Skeletal muscle tissue (tissue), 3 donors: ENCODE measurements at regions not wholly inside any gene's neighbourhood (a gene's known extent, or its start where the extent isn't known, plus 50 kb on each side); places are given as distances from the start of the nearest gene placed in this dataset.

Experiments
- H3K27ac ChIP-seq: one replicate; pipeline ENCODE4 v1.7.0; 2013; ENCODE audit warnings: mild to moderate bottlenecking, low read depth, low read length, inconsistent platforms
- H3K27me3 ChIP-seq, 3 donors: one replicate each; pipeline ENCODE4 v1.7.0; 2013; ENCODE audit warnings: low read length in 3 of 3; ENCODE audit not compliant: control insufficient read depth in 3 of 3, insufficient read depth in 3 of 3
- H3K36me3 ChIP-seq, 3 donors: one replicate each; pipeline ENCODE4 v1.7.0; 2013; ENCODE audit warnings: low read length in 3 of 3; ENCODE audit not compliant: control insufficient read depth in 3 of 3, insufficient read depth in 3 of 3
- H3K4me1 ChIP-seq, 3 donors: one replicate each; pipeline ENCODE4 v1.7.0; 2013; ENCODE audit warnings: low read length in 3 of 3, mild to moderate bottlenecking in 3 of 3; ENCODE audit not compliant: control insufficient read depth in 3 of 3, insufficient read depth in 3 of 3
- H3K4me3 ChIP-seq, 3 donors: one replicate each; pipeline ENCODE4 v1.7.0; 2013; ENCODE audit warnings: low read length in 3 of 3
- H3K9ac ChIP-seq, 3 donors: one replicate each; pipeline ENCODE4 v1.7.0; 2013; ENCODE audit warnings: low read length in 3 of 3, mild to moderate bottlenecking in 3 of 3, moderate library complexity in 2 of 3, low read depth in 1 of 3
- H3K9me3 ChIP-seq, 3 donors: one replicate each; pipeline ENCODE4 v1.7.0; 2013; ENCODE audit warnings: low read length in 3 of 3; ENCODE audit not compliant: control insufficient read depth in 3 of 3
- donor health status: Osteomylitis.

DNA sequence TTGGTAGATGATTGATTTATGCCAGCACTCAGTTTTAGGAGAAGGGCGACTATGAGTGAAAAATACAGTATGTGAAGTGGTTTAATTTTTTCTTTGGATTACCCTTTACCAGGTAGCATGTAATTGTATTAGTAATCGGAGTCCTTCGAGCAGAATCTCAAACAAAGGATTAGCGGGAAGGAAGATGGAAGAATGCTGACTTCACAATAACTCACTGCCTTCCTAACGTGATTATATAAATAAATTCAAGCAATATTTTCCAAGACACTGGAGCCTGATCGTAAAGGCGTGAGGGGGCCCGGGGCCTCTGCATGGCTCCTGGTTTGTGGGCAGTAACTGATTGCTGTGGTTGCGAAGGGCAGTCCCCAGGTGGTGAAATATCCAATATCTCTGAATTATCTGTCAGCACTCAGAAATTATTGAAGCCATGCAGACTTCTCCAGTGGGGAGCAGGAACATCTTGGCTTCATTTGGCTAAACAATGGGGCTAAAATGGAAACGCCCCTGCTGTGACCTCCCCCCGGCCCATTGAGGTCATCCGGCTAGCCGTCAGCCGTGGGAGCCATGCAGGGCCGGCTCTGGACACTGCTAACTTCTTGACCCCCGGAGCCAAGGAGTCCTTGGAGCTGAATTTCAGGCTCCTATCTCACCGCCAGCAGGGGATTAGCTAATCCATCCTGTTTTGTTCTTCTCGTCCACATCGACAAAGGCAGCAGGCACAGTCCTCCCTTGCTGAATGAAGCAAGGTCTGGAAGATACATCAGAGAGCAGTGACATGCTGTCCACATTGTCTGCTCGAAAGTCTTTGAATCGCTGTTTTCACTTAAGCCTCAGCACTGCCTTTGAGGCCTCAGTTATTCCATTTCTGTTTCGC lies 295.9 kb upstream of the N4BP1 start:
- no peak overlapping the region for H3K9ac ChIP-seq
- H3K27me3 ChIP-seq = peaks cover 3 to 18% (median 5%) of the 10 kb centered on the region in 3 donors
- H3K4me1 ChIP-seq = no peaks in the 10 kb centered on the region
- H3K27ac ChIP-seq = no peak overlapping the region
- H3K4me3 ChIP-seq = no peak overlapping the region
- no peaks in the 10 kb centered on the region for H3K9me3 ChIP-seq
- H3K36me3 ChIP-seq = no peaks in the 10 kb centered on the region

DNA sequence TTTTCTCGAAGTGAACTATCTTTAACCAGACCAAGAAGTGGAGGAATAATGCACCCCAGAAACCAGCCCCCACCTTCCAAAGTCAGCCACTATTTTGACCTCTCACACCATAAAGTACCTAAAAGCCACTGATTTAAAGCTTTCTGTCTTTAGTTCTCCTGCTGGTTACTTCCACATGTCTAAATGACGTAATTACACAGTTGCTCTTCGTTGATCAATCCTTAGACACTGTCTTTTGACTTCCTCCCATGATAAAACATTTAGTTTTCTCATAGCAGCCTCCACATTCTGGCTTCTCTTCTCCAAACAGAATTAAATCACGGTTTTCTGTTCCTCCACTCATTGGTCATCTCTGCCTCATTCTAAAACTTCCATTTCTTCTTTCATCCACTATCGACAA lies 294.4 kb upstream of the N4BP1 start:
- Histone ChIP-seq H3K36me3 (no peaks in the 10 kb centered on the region), H3K27me3 (peaks cover 3 to 18% (median 5%) of the 10 kb centered on the region in 3 donors), H3K9ac (no peak overlapping the region), H3K4me1 (no peaks in the 10 kb centered on the region), H3K9me3 (no peaks in the 10 kb centered on the region), H3K27ac (no peak overlapping the region), H3K4me3 (no peak overlapping the region)

DNA sequence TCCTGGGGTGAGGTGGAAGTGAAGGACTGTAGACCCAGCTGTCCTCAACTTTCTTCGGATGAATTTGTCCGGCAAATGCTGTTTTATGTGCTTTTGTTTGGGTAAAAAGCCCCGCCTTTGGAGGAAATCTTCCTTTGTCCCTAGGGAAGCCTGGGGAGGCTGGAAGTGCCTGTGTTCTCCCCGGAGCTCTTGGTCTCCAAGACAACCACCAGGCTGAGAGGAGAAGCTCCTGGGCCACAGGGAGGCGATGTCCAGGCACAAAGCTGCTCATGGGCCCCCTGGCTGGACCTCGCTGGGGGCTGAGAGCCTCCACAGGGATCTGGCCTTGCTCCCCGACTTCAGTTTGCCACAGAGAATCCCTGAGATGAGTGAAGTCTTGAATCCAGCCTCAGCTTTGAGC lies 293.1 kb upstream of the N4BP1 start:
- H3K4me3 ChIP-seq = no peak overlapping the region
- peaks cover 3 to 18% (median 5%) of the 10 kb centered on the region in 3 donors for H3K27me3 ChIP-seq
- no peaks in the 10 kb centered on the region for H3K4me1 ChIP-seq

DNA sequence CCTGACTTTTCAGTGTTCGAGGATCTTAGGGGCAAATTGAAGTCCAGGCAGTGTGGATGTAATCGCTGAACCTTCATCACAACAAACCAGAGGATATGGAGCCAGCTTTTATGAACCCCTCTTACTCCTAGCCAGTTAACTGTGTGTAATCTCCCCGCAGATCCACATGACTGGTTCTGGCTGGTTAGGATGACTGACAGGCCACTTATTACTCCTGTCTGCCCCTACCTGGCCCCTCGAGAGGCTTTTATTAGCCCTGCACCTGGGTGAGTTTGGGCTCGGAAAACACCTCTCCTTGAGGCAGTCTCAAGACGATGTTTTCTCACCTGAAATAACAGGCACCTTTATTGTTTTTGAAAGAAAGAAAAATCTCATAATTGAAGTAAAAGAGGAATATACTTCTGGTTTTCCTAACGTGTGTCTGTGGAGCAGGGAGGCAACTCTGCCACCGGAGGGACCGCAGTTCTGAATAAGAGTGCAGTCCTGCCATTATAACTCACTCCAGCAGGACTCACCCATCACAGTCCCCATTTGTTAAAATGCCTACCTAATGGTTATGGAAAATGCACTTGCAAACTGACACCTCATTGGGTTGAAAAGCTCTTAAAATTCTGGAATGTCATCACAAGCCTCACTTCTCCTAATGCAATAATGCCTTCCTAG lies 291.9 kb upstream of the N4BP1 start:
- Histone ChIP-seq H3K4me3 (no peak overlapping the region), H3K9ac (no peak overlapping the region), H3K27me3 (peaks cover 3 to 20% (median 5%) of the 10 kb centered on the region in 3 donors), H3K9me3 (no peaks in the 10 kb centered on the region), H3K36me3 (no peaks in the 10 kb centered on the region), H3K27ac (no peak overlapping the region), H3K4me1 (no peaks in the 10 kb centered on the region)

More for the DNA sequence above, 293.1 kb upstream of the N4BP1 start:
- Histone ChIP-seq H3K9me3 (no peaks in the 10 kb centered on the region), H3K9ac (no peak overlapping the region), H3K36me3 (no peaks in the 10 kb centered on the region), H3K27ac (no peak overlapping the region)

DNA sequence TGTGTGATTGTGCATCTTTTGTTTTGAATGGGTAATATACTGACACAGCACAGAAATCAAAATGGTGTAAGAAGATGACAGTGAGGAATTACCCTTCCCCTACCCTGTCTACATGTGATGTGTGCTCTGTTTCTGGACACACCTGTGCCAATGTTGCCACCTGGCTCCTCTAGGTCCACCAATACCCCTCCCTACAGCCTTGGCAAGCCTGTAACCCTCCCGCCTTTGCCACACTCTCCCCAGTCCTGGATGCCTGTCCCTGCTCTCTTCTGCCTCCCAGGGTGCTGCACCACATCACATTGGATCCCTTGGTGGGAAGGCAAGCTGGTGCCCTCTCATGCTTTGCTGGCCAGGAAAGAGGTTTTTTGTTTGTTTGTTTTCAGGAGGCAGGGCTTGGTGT lies 289.5 kb upstream of the N4BP1 start:
- no peaks in the 10 kb centered on the region for H3K4me1 ChIP-seq
- H3K9ac ChIP-seq = no peak overlapping the region
- no peak overlapping the region for H3K4me3 ChIP-seq
- H3K27ac ChIP-seq = no peak overlapping the region
- no peaks in the 10 kb centered on the region for H3K36me3 ChIP-seq
- H3K9me3 ChIP-seq = no peaks in the 10 kb centered on the region
- H3K27me3 ChIP-seq = peaks cover 3 to 22% (median 5%) of the 10 kb centered on the region in 3 donors

DNA sequence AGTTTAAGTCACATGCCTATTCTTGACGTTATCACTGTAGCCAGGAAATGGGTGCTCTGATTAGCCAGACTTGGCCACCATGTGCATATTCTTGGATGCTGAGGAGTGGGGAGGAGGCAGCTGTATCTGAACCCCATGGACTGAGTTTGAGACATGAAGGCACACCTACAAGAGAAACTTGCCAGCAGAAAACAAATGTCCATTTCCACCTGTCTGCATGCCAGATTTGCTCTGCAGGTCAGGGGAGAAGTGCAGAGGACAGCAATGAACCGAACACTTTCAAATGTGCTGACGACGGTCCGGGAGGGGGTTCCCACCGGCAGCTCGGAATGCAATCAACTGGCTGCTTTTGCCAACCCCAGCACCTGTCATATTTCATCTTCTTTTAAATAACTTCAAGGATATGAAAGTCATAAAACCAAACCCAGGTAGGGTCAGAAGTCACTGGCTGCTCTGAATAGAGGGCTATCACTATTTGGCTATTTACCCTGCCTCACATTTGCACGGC lies 287.8 kb upstream of the N4BP1 start:
- no peak overlapping the region for H3K27ac ChIP-seq
- no peaks in the 10 kb centered on the region for H3K9me3 ChIP-seq
- no peak overlapping the region for H3K4me3 ChIP-seq
- no peak overlapping the region for H3K9ac ChIP-seq
- no peaks in the 10 kb centered on the region for H3K4me1 ChIP-seq
- H3K27me3 ChIP-seq = peaks cover 3 to 15% (median 3%) of the 10 kb centered on the region in 3 donors
- no peaks in the 10 kb centered on the region for H3K36me3 ChIP-seq

DNA sequence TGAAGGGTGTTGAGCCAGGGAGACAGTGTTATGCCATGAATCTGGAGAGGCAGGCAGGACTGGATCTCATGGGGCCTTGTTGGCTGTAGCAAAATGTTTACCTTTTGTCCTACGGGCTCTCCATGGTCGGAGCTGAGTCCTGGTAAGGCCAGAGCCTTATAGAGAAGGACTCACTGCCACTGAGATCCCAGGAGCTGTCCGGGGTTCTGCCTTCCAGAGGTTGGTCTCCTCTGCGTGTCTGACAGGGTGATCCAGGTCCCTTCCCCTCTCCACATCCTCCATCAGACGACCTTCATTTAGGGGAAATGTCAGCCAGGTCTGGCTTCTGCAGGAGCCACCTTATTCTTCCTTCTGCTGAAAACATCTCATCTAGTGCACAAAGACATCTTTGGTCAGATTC lies 285.2 kb upstream of the N4BP1 start:
- Histone ChIP-seq H3K9ac (no peak overlapping the region), H3K27me3 (peaks cover 0 to 15% (median 4%) of the 10 kb centered on the region in 3 donors), H3K4me3 (no peak overlapping the region), H3K36me3 (no peaks in the 10 kb centered on the region), H3K4me1 (no peaks in the 10 kb centered on the region), H3K9me3 (no peaks in the 10 kb centered on the region), H3K27ac (no peak overlapping the region)

DNA sequence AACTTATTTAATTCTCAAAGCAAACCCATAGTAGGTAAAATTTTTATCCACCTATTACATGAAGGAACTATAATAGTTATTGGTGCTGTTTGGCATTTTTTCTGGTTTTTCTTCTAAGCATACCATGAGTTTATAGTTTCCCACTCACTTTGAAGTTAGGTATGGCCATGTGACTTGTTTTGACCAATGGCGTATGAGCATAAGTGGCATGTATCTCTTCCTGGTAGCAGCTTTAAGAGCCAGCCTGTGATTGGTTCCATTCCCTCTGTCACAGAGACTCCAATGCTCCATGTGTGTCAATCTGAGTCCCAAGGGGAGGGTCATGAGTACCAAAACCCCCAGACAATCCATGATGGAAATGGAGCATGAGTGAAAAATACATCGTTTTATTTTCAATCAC lies 282.9 kb upstream of the N4BP1 start:
- no peak overlapping the region for H3K4me3 ChIP-seq
- H3K27me3 ChIP-seq = peaks cover 0 to 15% (median 4%) of the 10 kb centered on the region in 3 donors
- H3K36me3 ChIP-seq = no peaks in the 10 kb centered on the region
- H3K27ac ChIP-seq = no peak overlapping the region
- H3K9me3 ChIP-seq = no peaks in the 10 kb centered on the region
- H3K9ac ChIP-seq = no peak overlapping the region
- H3K4me1 ChIP-seq = no peaks in the 10 kb centered on the region

DNA sequence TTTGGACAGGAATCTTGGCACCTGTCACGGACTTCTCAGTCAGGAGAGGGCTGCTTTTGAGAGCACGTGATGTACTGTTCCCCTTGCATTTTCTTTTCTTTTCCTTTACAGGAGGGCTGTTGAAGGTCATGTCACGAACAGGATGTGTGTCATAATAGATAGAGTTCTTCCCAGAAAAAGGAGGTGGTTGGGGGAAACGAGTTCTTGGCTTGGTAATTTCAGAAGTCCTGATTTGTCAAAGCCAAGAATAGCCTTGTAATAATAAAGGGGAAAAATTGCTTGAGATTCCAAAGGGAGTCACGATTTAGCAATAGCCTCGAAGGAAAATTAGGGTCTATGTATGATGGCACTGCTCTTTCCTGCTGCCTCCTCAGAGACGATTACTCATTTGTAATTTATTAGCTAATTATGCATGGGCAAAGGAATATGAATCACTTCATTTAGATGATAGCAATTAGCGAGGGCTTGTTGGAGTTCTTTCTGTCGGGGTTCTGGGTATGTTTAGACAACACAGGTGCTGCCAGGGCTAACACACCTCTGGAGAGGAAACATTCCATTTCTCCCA lies 277.7 kb upstream of the N4BP1 start:
- Histone ChIP-seq H3K9ac (no peak overlapping the region), H3K4me3 (no peak overlapping the region), H3K36me3 (no peaks in the 10 kb centered on the region), H3K27ac (no peak overlapping the region), H3K27me3 (peaks cover 0 to 4% (median 3%) of the 10 kb centered on the region in 3 donors), H3K4me1 (no peaks in the 10 kb centered on the region), H3K9me3 (no peaks in the 10 kb centered on the region)

DNA sequence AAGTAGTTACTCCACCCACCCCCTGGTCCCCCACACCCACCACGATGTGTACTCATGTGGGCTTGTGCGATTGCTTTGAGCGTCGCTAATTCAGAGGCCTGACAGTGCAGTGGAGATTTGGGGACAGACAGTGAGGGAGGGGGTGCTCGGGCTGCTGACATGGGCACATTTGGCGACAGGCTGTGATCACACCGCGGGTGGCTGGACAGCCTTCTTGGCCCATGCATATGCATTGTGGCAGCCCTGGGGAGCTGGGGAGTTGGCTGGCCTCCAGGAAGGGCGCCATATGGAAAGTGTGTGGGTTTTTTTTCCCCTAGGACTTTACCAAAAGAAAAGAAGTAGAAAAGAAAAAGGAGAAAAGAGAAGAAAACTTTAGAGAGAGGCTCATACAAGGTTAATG lies 275.5 kb upstream of the N4BP1 start:
- peaks cover 0 to 3% (median 0%) of the 10 kb centered on the region in 3 donors for H3K9me3 ChIP-seq
- peaks cover 0 to 2% (median 0%) of the 10 kb centered on the region in 3 donors for H3K27me3 ChIP-seq
- no peaks in the 10 kb centered on the region for H3K36me3 ChIP-seq
- no peak overlapping the region for H3K27ac ChIP-seq
- no peaks in the 10 kb centered on the region for H3K4me1 ChIP-seq
- H3K4me3 ChIP-seq = no peak overlapping the region
- H3K9ac ChIP-seq = no peak overlapping the region
